PC-3 (cell line): ENCODE measurements at regions not wholly inside any gene's neighbourhood (a gene's known extent, or its start where the extent isn't known, plus 50 kb on each side); places are given as distances from the start of the nearest gene placed in this dataset.

ENCODE experiments used
- ATAC-seq: fragments of 200-7000 bp; cut with Tn5 transposase; 2 replicates; pipeline ENCODE4 v1.9.1; 2020; ENCODE audit warnings: mild to moderate bottlenecking, moderate library complexity
- BruUV-seq: library from RNA; stranded (reverse); fragments of 400-500 nt; replicated peaks from 2 replicates; lab custom pipeline; 2021; lab: Mats Ljungman, UMichigan
- CTCF ChIA-PET: fragments of 300-600 bp; sonication (Branson Sonifier 250); formaldehyde crosslinking; loops from one replicate; lab custom pipeline; 2022; ENCODE audit warnings: antibody characterized with exemption; lab: Charles Lee
- POLR2A ChIA-PET: fragments of 300-600 bp; sonication (Branson Sonifier 250); formaldehyde crosslinking; loops from one replicate; lab custom pipeline; 2022; ENCODE audit warnings: antibody characterized with exemption; ENCODE audit not compliant: unreplicated experiment; lab: Charles Lee
- DNase-seq: peaks from one replicate; pipeline ENCODE4 v3.0.0-alpha.2; 2015
- H2AFZ ChIP-seq: fragments of 300-600 bp; sonication (generic); 2 replicates; pipeline ENCODE4 v1.6.0; 2016; ENCODE audit warnings: antibody characterized with exemption, low read length
- H3F3A ChIP-seq: fragments of 300-600 bp; sonication (generic); one replicate; pipeline ENCODE4 v1.6.0; 2017; ENCODE audit warnings: antibody characterized with exemption, low read length, control low read depth, mild to moderate bottlenecking; ENCODE audit not compliant: unreplicated experiment
- H3K27ac ChIP-seq: fragments of 300-600 bp; sonication (generic); 2 replicates; pipeline ENCODE4 v1.5.1; 2016; ENCODE audit warnings: mild to moderate bottlenecking, low read length
- H3K27me3 ChIP-seq: fragments of 300-600 bp; sonication (generic); 2 replicates; pipeline ENCODE4 v1.6.1; 2016; ENCODE audit warnings: low read length, mixed read lengths
- H3K36me3 ChIP-seq: fragments of 300-600 bp; sonication (generic); 2 replicates; pipeline ENCODE4 v1.6.1; 2016; ENCODE audit warnings: low read depth, mixed run types, low read length, mixed read lengths
- H3K4me1 ChIP-seq: fragments of 300-600 bp; sonication (generic); 2 replicates; pipeline ENCODE4 v1.5.1; 2016; ENCODE audit warnings: low read length; ENCODE audit not compliant: insufficient read depth
- H3K4me2 ChIP-seq: fragments of 300-600 bp; sonication (generic); 2 replicates; pipeline ENCODE4 v1.6.0; 2016; ENCODE audit warnings: low read length
- H3K4me3 ChIP-seq: fragments of 300-600 bp; sonication (generic); 2 replicates; pipeline ENCODE4 v1.5.1; 2016; ENCODE audit warnings: mild to moderate bottlenecking, low read length, mixed read lengths
- H3K79me2 ChIP-seq: fragments of 300-600 bp; sonication (generic); 2 replicates; pipeline ENCODE4 v1.6.1; 2017; ENCODE audit warnings: low read length, mixed read lengths
- H3K9ac ChIP-seq: fragments of 300-600 bp; sonication (generic); 2 replicates; pipeline ENCODE4 v1.6.0; 2016; ENCODE audit warnings: mild to moderate bottlenecking, low read length
- H3K9me2 ChIP-seq: fragments of 300-600 bp; sonication (generic); replicated peaks from 2 replicates; pipeline ENCODE4 v1.6.1; 2016; ENCODE audit warnings: mixed run types, low read length, mixed read lengths
- H3K9me3 ChIP-seq: fragments of 300-600 bp; sonication (generic); 2 replicates; pipeline ENCODE4 v1.6.1; 2016; ENCODE audit warnings: low read length, mixed read lengths
- H4K20me1 ChIP-seq: fragments of 300-600 bp; sonication (generic); 2 replicates; pipeline ENCODE4 v1.6.1; 2016; ENCODE audit warnings: low read length, mixed read lengths
- EZH2 ChIP-seq: fragments of 300-600 bp; sonication (generic); IDR thresholded peaks from one replicate; pipeline ENCODE4 v1.6.1; 2017; ENCODE audit warnings: antibody characterized with exemption, mild to moderate bottlenecking, low read length; ENCODE audit not compliant: unreplicated experiment
- EZH2phosphoT487 ChIP-seq: fragments of 300-600 bp; sonication (generic); IDR thresholded peaks from 2 replicates; pipeline ENCODE4 v1.6.1; 2018; ENCODE audit warnings: mild to moderate bottlenecking, antibody characterized with exemption, low read length, borderline replicate concordance
- intact Hi-C: fragments of 100-400 bp; cut with micrococcal nuclease; formaldehyde crosslinking; loops from 2 replicates; pipeline ENCODE4 v1.9.0; 2023
- TF ChIP-seq, protein P1 (sequence below): fragments of 300-600 bp; sonication (generic); conservative IDR thresholded peaks from 2 replicates; pipeline ENCODE4 v1.5.1; 2017; ENCODE audit warnings: antibody characterized with exemption, low read depth, mild to moderate bottlenecking, low read length

DNA sequence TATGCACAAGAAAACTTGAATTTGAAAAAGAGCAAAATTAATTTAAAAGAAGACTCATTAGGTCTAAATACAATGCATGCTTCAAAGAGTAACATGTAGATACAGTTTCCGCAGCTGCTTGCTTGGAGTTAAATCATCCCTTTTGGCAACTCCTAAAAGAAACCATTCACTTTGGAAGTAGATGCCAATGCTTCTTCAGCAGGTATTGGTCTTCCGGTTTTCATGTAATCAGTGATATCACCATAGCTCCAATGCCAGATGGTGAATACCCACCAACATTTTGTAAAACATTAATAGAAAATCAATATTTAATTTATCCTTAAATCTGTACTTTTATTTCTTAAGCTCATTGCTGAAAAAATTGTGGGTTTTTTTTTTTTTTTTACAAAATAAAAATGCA, 381.1 kb upstream of the PHF14 start:
- H2AFZ ChIP-seq: no peak overlapping the region
- H3K27me3 ChIP-seq: no peaks in the 10 kb centered on the region
- H3K27ac ChIP-seq: no peak overlapping the region
- no TSS peak for BruUV-seq
- H3K9me3 ChIP-seq: peaks cover 3% of the 10 kb centered on the region; the same call in 1 of the 2 replicates
- no peaks in the 10 kb centered on the region for H3F3A ChIP-seq
- no peaks in the 10 kb centered on the region for H3K36me3 ChIP-seq
- POLR2A ChIA-PET: no interaction called here
- H3K79me2 ChIP-seq: no peaks in the 10 kb centered on the region
- TF ChIP-seq EZH2 (no peak), EZH2phosphoT487 (no peak)
- TF ChIP-seq, protein P1, sequence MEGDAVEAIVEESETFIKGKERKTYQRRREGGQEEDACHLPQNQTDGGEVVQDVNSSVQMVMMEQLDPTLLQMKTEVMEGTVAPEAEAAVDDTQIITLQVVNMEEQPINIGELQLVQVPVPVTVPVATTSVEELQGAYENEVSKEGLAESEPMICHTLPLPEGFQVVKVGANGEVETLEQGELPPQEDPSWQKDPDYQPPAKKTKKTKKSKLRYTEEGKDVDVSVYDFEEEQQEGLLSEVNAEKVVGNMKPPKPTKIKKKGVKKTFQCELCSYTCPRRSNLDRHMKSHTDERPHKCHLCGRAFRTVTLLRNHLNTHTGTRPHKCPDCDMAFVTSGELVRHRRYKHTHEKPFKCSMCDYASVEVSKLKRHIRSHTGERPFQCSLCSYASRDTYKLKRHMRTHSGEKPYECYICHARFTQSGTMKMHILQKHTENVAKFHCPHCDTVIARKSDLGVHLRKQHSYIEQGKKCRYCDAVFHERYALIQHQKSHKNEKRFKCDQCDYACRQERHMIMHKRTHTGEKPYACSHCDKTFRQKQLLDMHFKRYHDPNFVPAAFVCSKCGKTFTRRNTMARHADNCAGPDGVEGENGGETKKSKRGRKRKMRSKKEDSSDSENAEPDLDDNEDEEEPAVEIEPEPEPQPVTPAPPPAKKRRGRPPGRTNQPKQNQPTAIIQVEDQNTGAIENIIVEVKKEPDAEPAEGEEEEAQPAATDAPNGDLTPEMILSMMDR: no peak
- no peak overlapping the region for H3K9ac ChIP-seq
- no peaks in the 10 kb centered on the region for H3K4me1 ChIP-seq
- ATAC-seq (no peak), DNase-seq (no peak)
- H4K20me1 ChIP-seq: no peaks in the 10 kb centered on the region
- H3K4me2 ChIP-seq: no peak overlapping the region
- no peaks in the 10 kb centered on the region for H3K9me2 ChIP-seq
- intact Hi-C loops: no loop called here
- no peak overlapping the region for H3K4me3 ChIP-seq
- CTCF ChIA-PET: no interaction called here

DNA sequence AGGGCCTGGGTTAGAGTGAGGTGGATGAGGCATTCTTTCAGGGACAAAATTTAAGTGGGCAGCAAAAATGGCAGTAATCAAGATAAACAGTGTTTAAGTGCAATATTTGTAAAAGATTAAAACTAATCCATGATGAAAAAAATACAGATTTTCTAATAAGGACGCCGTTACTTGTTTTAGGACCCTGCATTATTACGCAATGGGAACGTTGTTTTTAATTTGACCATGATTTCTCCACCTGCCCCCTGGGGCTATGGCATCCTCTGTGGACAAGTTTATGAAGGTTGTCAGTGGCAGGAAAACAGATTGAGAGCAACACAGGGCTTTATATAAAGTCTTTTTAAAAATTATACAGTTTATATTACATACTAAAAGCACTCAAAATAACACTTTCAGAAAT, 380.6 kb upstream of the PHF14 start:
- Histone ChIP-seq H4K20me1 (no peaks in the 10 kb centered on the region), H3K9ac (no peak overlapping the region), H3K4me1 (no peaks in the 10 kb centered on the region), H3K4me3 (no peak overlapping the region), H3K36me3 (no peaks in the 10 kb centered on the region), H3K9me3 (peaks cover 5% of the 10 kb centered on the region; the same call in 1 of the 2 replicates), H3K27me3 (no peaks in the 10 kb centered on the region), H3K79me2 (no peaks in the 10 kb centered on the region), H3F3A (no peaks in the 10 kb centered on the region), H3K27ac (no peak overlapping the region), H2AFZ (no peak overlapping the region), H3K4me2 (no peak overlapping the region), H3K9me2 (no peaks in the 10 kb centered on the region)
- BruUV-seq: no TSS peak
- no peak for TF ChIP-seq EZH2phosphoT487
- TF ChIP-seq, protein P1: no peak
- no peak for TF ChIP-seq EZH2
- POLR2A ChIA-PET: no interaction called here
- CTCF ChIA-PET: no interaction called here
- ATAC-seq (no peak), DNase-seq (no peak)
- intact Hi-C loops: no loop called here

DNA sequence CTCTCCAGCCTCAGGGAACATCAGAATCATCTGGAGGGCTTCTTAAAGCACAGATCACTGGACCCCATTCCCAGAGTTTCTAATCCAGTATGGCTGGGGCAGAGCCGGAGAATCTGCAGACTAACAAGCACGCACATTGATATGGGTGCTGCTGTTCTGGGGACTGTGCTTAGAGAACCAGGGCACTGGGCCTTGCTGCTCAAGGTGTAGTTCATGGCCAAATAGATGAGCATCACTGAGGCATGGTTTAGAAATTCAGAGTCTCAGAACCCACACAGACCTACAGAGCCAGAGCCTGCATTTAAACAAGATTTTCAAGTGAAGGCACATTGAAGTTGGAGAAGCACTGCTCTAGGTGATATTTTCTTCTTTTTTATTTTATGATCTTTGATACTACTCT, 376.8 kb upstream of the PHF14 start:
- Histone ChIP-seq H4K20me1 (no peaks in the 10 kb centered on the region), H3K9ac (no peak overlapping the region), H3K9me3 (peaks cover 5% of the 10 kb centered on the region; the same call in 1 of the 2 replicates), H3K79me2 (no peaks in the 10 kb centered on the region), H3F3A (no peaks in the 10 kb centered on the region), H2AFZ (no peak overlapping the region), H3K36me3 (no peaks in the 10 kb centered on the region), H3K4me1 (no peaks in the 10 kb centered on the region), H3K4me2 (no peak overlapping the region), H3K9me2 (no peaks in the 10 kb centered on the region), H3K27ac (no peak overlapping the region), H3K27me3 (no peaks in the 10 kb centered on the region), H3K4me3 (no peak overlapping the region)
- ATAC-seq: no peak
- DNase-seq: no peak
- TF ChIP-seq EZH2phosphoT487 (no peak), EZH2 (no peak)
- TF ChIP-seq, protein P1: no peak
- intact Hi-C loops: no loop called here
- BruUV-seq: no TSS peak
- CTCF ChIA-PET: no interaction called here
- POLR2A ChIA-PET: no interaction called here
